ENCODE measurements at regions not wholly inside any gene's neighbourhood (a gene's known extent, or its start where the extent isn't known, plus 50 kb on each side); places are given as distances from the start of the nearest gene placed in this dataset.

GRCh38 chr9:90132866-90133265, 509.8 kb downstream of the DIRAS2 start:
- TF ChIP-seq CREB1 (IDR thresholded peaks at IDR 0.05; ENCODE audit: low read depth), result no peak

DNA sequence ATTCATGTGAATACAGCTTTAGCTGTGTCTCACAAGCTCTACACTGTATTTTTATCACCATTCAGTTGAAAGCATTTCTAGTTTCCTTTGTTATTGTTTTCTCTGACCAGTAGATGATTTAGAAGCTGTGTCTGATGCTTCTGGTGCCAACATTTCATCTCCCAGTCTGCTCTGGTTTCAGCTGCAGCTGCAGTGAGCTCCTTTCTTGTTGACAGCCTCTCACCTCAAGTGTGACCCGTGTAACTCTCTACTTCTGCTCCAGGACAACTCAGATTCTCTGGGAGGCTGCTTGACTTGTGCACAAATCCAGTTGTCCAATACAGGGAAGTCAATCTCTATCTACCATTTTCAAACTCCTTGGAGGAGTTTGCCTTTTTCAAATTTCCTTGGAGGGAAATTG, 504.8 kb downstream of the DIRAS2 start:
- no peak for TF ChIP-seq TCF12 (IDR thresholded peaks at IDR 0.05; ENCODE audit: low read depth)
- no peak for TF ChIP-seq CEBPB (IDR thresholded peaks at IDR 0.05)
- TF ChIP-seq YY1 (IDR thresholded peaks at IDR 0.05; ENCODE audit: low read depth), result no peak
- TF ChIP-seq, protein P1, sequence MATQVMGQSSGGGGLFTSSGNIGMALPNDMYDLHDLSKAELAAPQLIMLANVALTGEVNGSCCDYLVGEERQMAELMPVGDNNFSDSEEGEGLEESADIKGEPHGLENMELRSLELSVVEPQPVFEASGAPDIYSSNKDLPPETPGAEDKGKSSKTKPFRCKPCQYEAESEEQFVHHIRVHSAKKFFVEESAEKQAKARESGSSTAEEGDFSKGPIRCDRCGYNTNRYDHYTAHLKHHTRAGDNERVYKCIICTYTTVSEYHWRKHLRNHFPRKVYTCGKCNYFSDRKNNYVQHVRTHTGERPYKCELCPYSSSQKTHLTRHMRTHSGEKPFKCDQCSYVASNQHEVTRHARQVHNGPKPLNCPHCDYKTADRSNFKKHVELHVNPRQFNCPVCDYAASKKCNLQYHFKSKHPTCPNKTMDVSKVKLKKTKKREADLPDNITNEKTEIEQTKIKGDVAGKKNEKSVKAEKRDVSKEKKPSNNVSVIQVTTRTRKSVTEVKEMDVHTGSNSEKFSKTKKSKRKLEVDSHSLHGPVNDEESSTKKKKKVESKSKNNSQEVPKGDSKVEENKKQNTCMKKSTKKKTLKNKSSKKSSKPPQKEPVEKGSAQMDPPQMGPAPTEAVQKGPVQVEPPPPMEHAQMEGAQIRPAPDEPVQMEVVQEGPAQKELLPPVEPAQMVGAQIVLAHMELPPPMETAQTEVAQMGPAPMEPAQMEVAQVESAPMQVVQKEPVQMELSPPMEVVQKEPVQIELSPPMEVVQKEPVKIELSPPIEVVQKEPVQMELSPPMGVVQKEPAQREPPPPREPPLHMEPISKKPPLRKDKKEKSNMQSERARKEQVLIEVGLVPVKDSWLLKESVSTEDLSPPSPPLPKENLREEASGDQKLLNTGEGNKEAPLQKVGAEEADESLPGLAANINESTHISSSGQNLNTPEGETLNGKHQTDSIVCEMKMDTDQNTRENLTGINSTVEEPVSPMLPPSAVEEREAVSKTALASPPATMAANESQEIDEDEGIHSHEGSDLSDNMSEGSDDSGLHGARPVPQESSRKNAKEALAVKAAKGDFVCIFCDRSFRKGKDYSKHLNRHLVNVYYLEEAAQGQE (IDR thresholded peaks at IDR 0.05; ENCODE audit: low read depth), result no peak
- no peak for TF ChIP-seq CREB1 (IDR thresholded peaks at IDR 0.05; ENCODE audit: low read depth)
- TF ChIP-seq EGR1 (IDR thresholded peaks at IDR 0.05), result no peak
- TF ChIP-seq TEAD4 (IDR thresholded peaks at IDR 0.05), result no peak
- no peak for TF ChIP-seq EP300 (IDR thresholded peaks at IDR 0.05; ENCODE audit: borderline replicate concordance)
- no peak for TF ChIP-seq NFIC (IDR thresholded peaks at IDR 0.05)
- no peak for TF ChIP-seq TAF1 (IDR thresholded peaks at IDR 0.05; ENCODE audit: low read depth)
- TF ChIP-seq FOXM1 (IDR thresholded peaks at IDR 0.05; ENCODE audit: borderline replicate concordance, low read depth), result no peak
- no peak for TF ChIP-seq MAX (IDR thresholded peaks at IDR 0.05)
- TF ChIP-seq RAD21 (IDR thresholded peaks at IDR 0.05; ENCODE audit: low read depth), result no peak

DNA sequence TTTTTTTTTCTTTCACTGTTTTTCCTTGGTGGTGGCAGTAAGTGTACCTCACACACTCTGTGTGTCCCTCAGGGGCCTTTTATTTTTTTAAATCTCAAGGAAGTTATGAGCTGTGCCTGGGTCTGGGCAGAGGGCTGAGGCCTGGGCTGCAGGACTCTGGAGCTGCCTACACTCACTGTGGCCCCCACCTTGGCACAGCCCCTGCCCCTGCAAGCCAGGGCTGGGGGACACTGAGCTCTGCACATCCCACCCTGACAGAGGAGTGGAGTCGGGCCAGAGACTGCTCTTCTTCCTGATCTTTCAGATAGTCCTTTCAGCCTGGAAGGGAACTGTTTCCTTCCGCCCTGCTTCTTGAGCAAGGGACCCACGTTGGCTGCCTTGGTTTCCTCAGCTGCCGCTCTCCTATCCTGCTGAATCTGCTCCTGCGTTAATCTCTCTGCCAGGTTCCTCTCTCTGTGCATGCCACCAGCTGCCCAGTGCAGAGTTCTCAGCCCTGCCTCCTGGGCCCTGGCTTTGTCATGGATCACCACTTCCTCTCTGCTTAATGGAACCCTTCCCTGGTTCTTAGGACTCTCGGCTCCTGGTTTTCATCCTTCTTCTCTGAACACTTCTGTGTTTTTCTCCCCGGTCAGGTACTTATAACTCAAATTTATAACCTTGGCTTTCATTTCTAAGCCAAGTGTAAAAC, 502.3 kb downstream of the DIRAS2 start:
- no peak for TF ChIP-seq YY1 (IDR thresholded peaks at IDR 0.05; ENCODE audit: low read depth)
- TF ChIP-seq ZBTB7A (IDR thresholded peaks at IDR 0.05; ENCODE audit: low read depth), result no peak

DNA sequence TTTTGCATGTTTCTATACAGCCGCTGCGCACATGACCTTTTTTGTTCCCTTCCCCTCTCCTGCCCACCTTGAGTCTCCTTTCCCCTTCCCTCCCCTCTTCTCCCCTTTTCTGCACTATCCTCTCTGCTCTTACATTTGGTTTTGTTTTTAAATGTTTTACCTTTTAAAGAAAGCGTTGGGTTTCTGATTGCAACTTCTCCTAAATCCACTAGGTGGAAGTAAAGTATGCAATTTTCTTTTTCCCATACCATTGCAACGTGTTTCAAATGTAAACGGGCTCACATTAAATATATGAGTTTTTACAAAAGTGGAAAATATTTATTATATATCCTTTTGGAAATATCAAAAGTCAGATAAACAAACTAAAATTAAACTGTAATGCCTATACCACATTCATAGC, 500.9 kb downstream of the DIRAS2 start:
- TF ChIP-seq CREB1 (IDR thresholded peaks at IDR 0.05; ENCODE audit: low read depth) (no peak), RAD21 (IDR thresholded peaks at IDR 0.05; ENCODE audit: low read depth) (peak; percentile 73)

DNA sequence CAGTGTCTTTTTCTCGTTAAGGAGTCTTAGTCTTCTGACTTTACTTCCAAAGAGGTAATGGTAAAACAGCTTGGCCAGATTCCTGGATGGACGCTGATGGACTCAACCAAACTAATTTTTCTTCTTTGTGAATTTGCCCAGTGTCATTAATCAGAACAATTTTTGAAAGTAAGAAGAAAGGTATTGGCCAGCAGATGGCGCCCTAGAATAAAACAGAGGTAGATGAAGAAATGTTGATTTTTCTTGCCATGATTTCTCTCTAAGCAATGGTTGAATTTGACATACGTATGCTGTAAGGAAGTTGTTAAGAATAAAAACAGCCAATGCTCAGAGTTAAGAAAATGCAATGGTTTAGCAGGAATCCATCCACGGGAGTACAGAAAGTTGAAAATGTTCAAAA, 500.0 kb downstream of the DIRAS2 start:
- TF ChIP-seq EP300 (IDR thresholded peaks at IDR 0.05; ENCODE audit: borderline replicate concordance) (no peak), CREB1 (IDR thresholded peaks at IDR 0.05; ENCODE audit: low read depth) (no peak), TAF1 (IDR thresholded peaks at IDR 0.05; ENCODE audit: low read depth) (no peak), RAD21 (IDR thresholded peaks at IDR 0.05; ENCODE audit: low read depth) (peak; percentile 68)
- TF ChIP-seq, protein P2, sequence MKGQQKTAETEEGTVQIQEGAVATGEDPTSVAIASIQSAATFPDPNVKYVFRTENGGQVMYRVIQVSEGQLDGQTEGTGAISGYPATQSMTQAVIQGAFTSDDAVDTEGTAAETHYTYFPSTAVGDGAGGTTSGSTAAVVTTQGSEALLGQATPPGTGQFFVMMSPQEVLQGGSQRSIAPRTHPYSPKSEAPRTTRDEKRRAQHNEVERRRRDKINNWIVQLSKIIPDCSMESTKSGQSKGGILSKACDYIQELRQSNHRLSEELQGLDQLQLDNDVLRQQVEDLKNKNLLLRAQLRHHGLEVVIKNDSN (IDR thresholded peaks at IDR 0.05), result no peak

GRCh38 chr9:90147426-90147825, 495.2 kb downstream of the DIRAS2 start:
- TF ChIP-seq, protein P1 (IDR thresholded peaks at IDR 0.05; ENCODE audit: low read depth), result no peak
- no peak for TF ChIP-seq CREB1 (IDR thresholded peaks at IDR 0.05; ENCODE audit: low read depth)
- no peak for TF ChIP-seq EGR1 (IDR thresholded peaks at IDR 0.05)

- TF ChIP-seq RAD21 (IDR thresholded peaks at IDR 0.05; ENCODE audit: low read depth) (no peak), FOXM1 (IDR thresholded peaks at IDR 0.05; ENCODE audit: borderline replicate concordance, low read depth) (no peak), NFIC (IDR thresholded peaks at IDR 0.05) (no peak), CREB1 (IDR thresholded peaks at IDR 0.05; ENCODE audit: low read depth) (no peak), TEAD4 (IDR thresholded peaks at IDR 0.05) (no peak), CEBPB (IDR thresholded peaks at IDR 0.05) (no peak), TCF12 (IDR thresholded peaks at IDR 0.05; ENCODE audit: low read depth) (no peak), YY1 (IDR thresholded peaks at IDR 0.05; ENCODE audit: low read depth) (no peak), TAF1 (IDR thresholded peaks at IDR 0.05; ENCODE audit: low read depth) (no peak), EP300 (IDR thresholded peaks at IDR 0.05; ENCODE audit: borderline replicate concordance) (no peak), ZBTB7A (IDR thresholded peaks at IDR 0.05; ENCODE audit: low read depth) (no peak), MAX (IDR thresholded peaks at IDR 0.05) (no peak), EGR1 (IDR thresholded peaks at IDR 0.05) (no peak)
- TF ChIP-seq, protein P1 (IDR thresholded peaks at IDR 0.05; ENCODE audit: low read depth), result no peak
- TF ChIP-seq, protein P2 (IDR thresholded peaks at IDR 0.05), result no peak
Measured at GRCh38 chr9:90156318-90156717, 486.3 kb downstream of the DIRAS2 start.
